HS-27A (cell line): ENCODE measurements at regions not wholly inside any gene's neighbourhood (a gene's known extent, or its start where the extent isn't known, plus 50 kb on each side); places are given as distances from the start of the nearest gene placed in this dataset.
"Not testable (repeated sequence)": the region's sequence is repeated elsewhere in the genome, so short reads cannot be mapped to it uniquely, and the experiment has no call there.

Experiments
- DNase-seq: peaks from one replicate; pipeline ENCODE4 v3.0.0-alpha.2; 2012; ENCODE audit warnings: low read depth, missing footprints

GRCh38 chr20:29296256-29297230 lies 1960.9 kb upstream of the DEFB115 start:
- DNase-seq, result no peak

- no peak for DNase-seq
Observed at GRCh38 chr20:29297411-29298270, 1959.8 kb upstream of the DEFB115 start.

- DNase-seq, result no peak
Observed at GRCh38 chr20:29298271-29298590, 1959.2 kb upstream of the DEFB115 start.

- DNase-seq, result no peak
Observed at GRCh38 chr20:29298759-29299613, 1958.5 kb upstream of the DEFB115 start.

- no peak for DNase-seq
Observed at GRCh38 chr20:29299811-29300578, 1957.5 kb upstream of the DEFB115 start.

- no peak for DNase-seq
Observed at GRCh38 chr20:29300579-29301551, 1956.6 kb upstream of the DEFB115 start.

GRCh38 chr20:29301624-29302259 lies 1955.7 kb upstream of the DEFB115 start:
- no peak for DNase-seq

GRCh38 chr20:29302979-29303644 lies 1954.4 kb upstream of the DEFB115 start:
- DNase-seq, result no peak

GRCh38 chr20:29306390-29307072 lies 1950.9 kb upstream of the DEFB115 start:
- no peak for DNase-seq

- DNase-seq, result not testable (repeated sequence)
Observed at GRCh38 chr20:29307484-29307883, 1950.0 kb upstream of the DEFB115 start.

- not testable (repeated sequence) for DNase-seq
Observed at GRCh38 chr20:29308956-29309355, 1948.5 kb upstream of the DEFB115 start.

- not testable (repeated sequence) for DNase-seq
Observed at GRCh38 chr20:29309481-29309880, 1948.0 kb upstream of the DEFB115 start.

GRCh38 chr20:29311046-29311445 lies 1946.4 kb upstream of the DEFB115 start:
- not testable (repeated sequence) for DNase-seq

GRCh38 chr20:29312679-29313078 lies 1944.8 kb upstream of the DEFB115 start:
- not testable (repeated sequence) for DNase-seq

- DNase-seq, result no peak
Observed at GRCh38 chr20:29313481-29313880, 1944.0 kb upstream of the DEFB115 start.

- no peak for DNase-seq
Observed at GRCh38 chr20:29314294-29314693, 1943.2 kb upstream of the DEFB115 start.

- DNase-seq, result no peak
Observed at GRCh38 chr20:29318871-29319461, 1938.5 kb upstream of the DEFB115 start.

GRCh38 chr20:29319725-29320124 lies 1937.7 kb upstream of the DEFB115 start:
- no peak for DNase-seq
